ENCODE measurements at regions not wholly inside any gene's neighbourhood (a gene's known extent, or its start where the extent isn't known, plus 50 kb on each side); places are given as distances from the start of the nearest gene placed in this dataset.
A peak's percentile ranks its signal among the peaks of the same experiment; 100 is the strongest.

DNA sequence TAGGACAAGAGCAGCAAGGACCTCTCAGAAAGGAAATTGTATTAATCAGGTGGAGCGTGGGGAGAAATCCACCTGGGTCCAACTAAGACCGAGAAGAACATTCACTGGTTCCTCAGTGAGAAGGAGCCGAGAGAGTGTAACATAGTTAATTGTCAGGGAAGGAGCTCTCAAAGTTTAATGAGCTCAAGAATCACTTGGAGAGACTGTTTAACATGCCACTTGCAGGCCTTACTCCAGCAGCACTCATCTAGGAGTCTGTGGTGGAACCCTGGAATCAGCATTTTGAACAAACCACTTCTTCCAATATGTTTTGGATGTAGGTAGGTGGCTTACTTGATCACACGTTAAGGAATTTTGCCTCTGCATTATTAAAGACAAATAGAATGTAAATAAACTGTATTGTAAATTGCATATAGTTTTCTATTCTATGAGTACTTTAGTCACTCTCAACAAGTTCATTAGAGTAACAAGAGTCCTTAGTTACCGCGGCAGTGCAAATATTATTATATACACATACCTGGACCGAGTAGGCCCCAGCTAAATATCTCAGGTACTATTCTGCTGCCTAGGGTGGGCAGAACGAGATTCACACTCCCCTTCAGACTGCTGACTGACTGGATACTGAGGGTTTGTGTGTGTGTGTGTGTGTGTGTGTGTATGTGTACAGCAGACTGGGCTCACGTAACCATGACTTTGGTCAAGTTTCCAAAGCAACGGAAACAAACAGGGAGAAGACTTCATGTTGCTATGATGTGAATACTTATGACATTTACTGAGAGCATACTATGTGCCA lies 203.2 kb upstream of the USP24 start:
- no peak for DNase-seq (ENCODE audit: low read depth)

GRCh38 chr1:55416164-55416842 lies 201.1 kb upstream of the USP24 start:
- DNase-seq (ENCODE audit: low read depth): no peak

DNA sequence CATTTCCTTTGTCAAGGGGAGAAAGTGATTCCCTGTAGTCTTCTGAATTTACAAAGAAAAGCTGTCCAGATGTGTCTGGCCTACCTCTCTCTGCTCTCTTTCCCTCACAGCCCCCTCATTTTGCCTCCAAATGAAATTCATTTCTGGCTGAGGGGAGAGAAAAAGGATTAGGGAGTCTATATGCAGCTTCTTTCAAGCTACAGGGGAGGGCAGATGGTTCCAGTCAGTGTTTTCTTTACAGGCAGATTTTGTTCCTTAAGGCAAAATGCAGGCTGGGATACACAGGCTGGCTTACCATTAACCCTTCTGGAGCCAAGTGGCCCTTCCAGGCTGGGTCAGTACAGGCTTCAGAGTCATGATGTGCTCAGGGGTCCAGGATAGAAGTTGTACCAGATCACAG lies 198.1 kb upstream of the USP24 start:
- DNase-seq (ENCODE audit: low read depth): no peak

DNA sequence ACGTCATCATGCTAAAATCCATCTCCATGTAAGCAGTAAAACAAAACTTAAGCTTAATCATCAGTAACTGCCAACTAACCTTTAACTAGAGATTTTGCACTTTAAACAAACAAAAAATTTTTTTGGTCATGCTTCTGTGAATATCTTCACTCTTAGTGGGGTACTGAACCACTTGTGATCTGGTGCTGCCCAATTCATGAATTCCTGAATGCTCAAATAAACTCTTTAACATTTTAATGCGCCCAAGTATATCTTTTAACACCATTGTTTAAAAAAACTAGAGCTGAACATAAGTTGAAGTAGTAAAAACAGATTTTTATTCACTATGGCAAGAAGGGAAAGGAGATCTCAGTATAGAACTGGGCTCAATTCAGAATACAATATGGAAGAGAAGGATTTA lies 196.9 kb upstream of the USP24 start:
- no peak for DNase-seq (ENCODE audit: low read depth)

GRCh38 chr1:55402671-55403464 lies 187.7 kb upstream of the USP24 start:
- peak; percentile 55 for DNase-seq (ENCODE audit: low read depth)

DNA sequence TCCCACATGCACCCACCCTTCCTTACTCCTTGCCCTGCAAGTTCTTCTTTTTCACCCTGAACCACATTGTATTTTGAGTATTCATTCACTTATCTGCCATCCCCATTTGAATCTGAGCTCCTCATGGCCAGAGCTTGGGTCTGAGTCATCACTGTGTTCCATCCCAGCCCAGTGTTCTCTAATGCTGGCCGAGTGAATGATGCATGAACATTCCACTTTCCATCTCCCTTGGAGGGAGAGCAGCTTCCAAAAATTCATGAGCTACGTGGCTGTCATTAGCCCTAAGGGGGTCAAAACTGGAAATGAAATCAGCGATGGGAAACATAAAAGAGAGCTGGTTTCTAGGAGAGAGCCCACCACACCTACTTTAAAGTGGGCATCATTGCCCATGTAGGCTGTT lies 187.0 kb upstream of the USP24 start:
- DNase-seq (ENCODE audit: low read depth): peak; percentile 68

DNA sequence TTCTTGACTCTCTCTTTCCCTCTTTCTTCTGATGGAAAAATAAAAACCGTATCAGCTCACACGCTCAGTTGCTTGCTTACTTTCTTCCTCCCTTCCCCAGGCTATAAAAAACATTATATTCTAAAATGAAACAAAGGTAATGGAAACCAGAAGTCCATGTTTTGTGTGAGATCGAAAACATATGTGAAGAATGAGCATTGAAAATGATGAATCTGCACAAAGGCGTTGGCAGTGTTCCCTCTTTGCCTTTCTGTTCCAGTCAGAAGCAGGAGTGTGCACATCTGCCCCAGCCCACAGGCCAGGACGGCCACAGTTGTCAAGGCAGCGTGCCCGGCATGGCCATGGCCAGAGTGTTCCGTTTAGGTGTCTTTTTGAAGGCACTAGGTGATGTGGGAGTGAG lies 185.3 kb upstream of the USP24 start:
- peak; percentile 31 for DNase-seq (ENCODE audit: low read depth)

- no peak for DNase-seq (ENCODE audit: low read depth)
Measured at GRCh38 chr1:55399346-55399745, 184.2 kb upstream of the USP24 start.

DNA sequence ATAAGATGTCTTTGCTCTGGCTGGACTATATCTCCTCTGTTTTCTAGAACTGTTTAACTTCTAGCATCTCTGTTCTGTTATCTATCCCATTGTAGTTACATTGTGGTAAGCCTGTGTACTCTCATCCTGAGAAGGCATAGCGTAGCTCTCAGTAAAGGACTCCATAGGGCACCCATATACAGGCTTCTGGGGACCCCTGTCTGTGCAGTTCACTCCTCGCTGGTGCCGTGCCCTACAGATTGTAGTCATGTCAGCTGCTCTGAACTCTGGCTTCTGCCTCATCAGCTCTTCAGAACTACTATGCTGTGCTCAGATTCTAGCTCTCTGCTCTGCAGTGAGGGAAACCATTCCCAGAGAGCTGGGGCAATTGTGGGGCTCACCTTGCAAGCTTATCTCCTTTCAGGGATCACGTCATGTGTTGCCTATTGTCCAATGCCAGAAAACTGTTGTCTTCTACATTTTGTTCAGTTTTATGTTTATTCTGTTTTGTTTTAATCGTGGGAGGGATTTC lies 181.3 kb upstream of the USP24 start:
- no peak for DNase-seq (ENCODE audit: low read depth)

DNA sequence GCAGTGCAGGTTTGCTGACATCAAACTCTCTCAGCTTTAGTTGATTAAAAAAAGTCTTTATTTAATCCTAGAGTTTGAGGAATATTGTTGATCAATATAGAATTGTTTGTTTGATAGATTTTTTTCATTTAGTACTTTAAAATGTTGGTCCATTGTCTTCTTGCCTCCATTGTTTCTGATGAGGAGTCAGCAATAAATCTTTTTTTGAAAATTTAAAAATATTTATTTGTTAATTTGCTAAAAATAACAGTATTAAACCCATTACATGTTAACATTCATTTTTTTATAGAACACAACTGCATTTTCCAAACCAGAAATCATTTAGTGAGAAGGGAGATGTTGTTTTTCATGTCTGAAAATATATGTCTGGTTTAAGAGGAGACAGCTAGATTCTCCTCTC lies 173.8 kb upstream of the USP24 start:
- no peak for DNase-seq (ENCODE audit: low read depth)

GRCh38 chr1:55387145-55387544 lies 172.0 kb upstream of the USP24 start:
- no peak for DNase-seq (ENCODE audit: low read depth)

DNA sequence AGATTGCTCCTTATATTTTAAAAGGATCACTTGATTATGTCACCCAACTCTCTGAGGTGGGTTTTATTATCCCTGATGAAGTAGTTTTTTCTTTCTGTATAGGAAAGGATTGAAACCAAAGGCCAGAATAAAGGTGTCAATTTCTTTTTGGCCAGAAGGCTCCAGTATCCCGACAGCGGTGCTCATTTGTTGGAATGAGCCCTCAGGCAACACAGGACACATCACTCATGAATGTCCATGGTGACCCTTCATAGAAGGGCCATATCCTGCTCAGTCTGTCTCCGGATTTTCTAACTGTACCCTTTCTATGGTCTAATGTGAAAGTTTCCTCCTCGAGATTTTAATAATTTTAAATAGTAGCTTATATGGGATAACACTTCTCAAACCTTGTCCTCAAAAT lies 171.3 kb upstream of the USP24 start:
- DNase-seq (ENCODE audit: low read depth): no peak

GRCh38 chr1:55385402-55386018 lies 170.3 kb upstream of the USP24 start:
- DNase-seq (ENCODE audit: low read depth): no peak

DNA sequence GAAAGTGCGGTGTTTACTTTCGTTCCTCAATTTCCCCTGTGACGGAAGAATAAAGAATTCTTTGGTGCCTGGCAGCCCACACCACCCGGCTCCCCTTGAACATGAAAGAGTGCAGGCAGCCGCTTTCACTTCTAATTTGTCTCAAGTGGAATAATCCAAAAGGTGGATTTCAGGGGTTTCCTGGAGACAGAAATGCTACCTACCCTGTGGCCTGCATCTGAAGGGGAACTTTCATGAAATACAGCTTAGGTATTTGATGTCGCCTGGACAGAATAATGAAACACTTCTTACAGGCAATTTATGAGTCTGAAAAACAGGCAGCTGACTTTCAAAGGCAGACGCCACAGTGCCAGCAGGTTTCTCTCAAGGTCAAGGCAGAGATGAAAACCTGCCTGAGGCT lies 169.5 kb upstream of the USP24 start:
- no peak for DNase-seq (ENCODE audit: low read depth)

- DNase-seq (ENCODE audit: low read depth): no peak
Measured at GRCh38 chr1:55382806-55383305, 167.7 kb upstream of the USP24 start.

DNA sequence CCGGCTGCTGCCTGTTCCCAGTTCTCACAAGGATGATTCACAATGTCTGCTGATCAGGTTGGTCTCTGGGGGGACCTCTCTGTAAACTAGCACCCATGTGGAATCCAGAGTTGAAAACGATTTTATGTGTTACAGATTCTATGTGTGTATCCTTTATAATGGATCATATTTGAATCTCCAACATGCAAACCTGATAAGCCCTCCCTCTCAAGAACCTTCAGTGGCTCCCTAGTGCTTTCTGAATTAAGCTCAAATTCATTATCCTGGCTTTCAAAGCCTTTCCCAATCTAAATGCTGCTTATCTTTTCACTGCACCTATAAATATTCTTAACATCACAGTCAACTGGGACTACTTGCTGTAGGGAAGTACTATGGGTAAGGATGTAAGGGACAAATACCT lies 166.8 kb upstream of the USP24 start:
- DNase-seq (ENCODE audit: low read depth): no peak

GRCh38 chr1:55381491-55381890 lies 166.3 kb upstream of the USP24 start:
- DNase-seq (ENCODE audit: low read depth): no peak

GRCh38 chr1:55380355-55380970 lies 165.3 kb upstream of the USP24 start:
- DNase-seq (ENCODE audit: low read depth): no peak

DNA sequence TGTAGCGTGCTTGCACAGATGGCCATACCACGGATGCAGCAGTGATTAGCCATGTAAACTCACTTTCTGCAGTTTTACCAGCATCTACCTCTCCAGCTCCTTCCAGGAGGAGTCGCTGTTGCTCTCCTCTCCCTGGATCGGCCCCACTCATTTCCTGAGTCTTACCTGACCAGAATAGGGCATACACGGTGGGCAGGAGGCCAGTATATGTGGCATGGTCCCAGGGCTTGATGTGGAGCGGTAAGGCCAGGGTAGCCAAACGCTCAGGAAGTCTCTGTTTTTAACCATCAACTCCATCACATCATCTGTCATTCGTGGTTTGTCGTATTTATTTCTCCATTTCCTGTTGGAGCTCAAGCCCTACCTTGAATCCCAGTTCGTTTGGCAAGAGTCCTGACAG lies 163.4 kb upstream of the USP24 start:
- no peak for DNase-seq (ENCODE audit: low read depth)

DNA sequence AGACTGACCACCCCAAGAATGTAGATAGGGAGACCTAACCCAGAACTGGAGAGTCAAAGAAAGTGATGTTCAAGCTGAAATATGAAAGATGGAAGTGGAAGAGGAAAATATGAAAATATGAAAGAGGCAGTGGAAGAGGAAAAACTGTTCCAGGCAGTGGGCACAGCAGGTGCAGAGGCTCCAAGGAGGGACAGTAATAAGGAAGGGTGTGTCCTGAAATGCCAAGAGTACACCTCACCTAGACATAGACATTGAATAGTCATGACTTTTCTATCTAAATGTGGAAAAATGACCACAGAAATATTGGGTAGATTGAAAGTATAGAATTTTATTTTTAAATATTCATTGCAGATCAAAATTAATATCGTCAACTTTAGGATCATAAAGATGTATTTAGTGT lies 161.7 kb upstream of the USP24 start:
- no peak for DNase-seq (ENCODE audit: low read depth)

DNA sequence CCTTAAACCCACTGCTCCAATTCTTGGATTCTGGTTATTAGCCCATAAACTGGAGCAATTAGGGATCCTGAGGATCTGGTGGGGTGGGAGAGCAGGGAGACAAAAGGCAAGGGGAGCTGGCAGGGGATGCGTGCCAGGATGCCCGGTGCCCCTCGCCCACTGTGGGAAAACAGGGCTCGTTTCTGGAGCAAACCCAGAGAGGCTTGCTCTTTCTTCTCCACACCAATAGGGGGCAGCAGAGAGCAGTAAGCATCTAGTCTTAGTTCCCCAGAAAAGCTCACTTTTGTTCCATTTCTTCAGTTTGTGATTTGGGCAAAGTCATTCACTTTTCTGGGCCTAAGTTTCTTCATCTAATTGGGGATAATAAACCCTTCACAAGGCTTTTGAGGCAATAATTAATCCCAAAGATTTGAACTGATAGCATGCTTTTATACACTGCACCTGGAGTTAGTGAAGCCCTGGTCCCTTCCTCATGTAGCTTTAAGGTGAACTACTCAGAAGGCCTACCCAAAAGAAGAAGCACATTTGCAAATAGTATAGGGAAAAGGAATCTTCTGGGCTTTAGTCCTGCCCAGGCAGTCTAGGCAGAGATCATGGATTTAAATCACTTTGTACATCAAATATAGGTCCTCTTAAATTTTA lies 160.6 kb upstream of the USP24 start:
- DNase-seq (ENCODE audit: low read depth): no peak

All from stromal cell of bone marrow (primary cell).